ENCODE measurements at regions not wholly inside any gene's neighbourhood (a gene's known extent, or its start where the extent isn't known, plus 50 kb on each side); places are given as distances from the start of the nearest gene placed in this dataset.
"Not testable (repeated sequence)": the region's sequence is repeated elsewhere in the genome, so short reads cannot be mapped to it uniquely, and the experiment has no call there.

GRCh38 chr3:66629150-66629981, 128.5 kb upstream of the LRIG1 start:
- no peak overlapping the region for H3K4me3 ChIP-seq (ENCODE audit: low read length in 2 of 2)
- H3K4me1 ChIP-seq (ENCODE audit: control insufficient read depth in 2 of 2, insufficient read depth in 2 of 2, low read length in 2 of 2): peaks cover 0 to 2% of the 10 kb centered on the region in 2 donors
- H3K36me3 ChIP-seq (ENCODE audit: control insufficient read depth in 2 of 2, insufficient read depth in 2 of 2, low read length in 2 of 2): no peaks in the 10 kb centered on the region
- no peaks in the 10 kb centered on the region for H3K27me3 ChIP-seq (ENCODE audit: control insufficient read depth in 2 of 2, insufficient read depth in 2 of 2, low read length in 2 of 2)
- no peaks in the 10 kb centered on the region for H3K9me3 ChIP-seq (ENCODE audit: control insufficient read depth in 2 of 2, low read length in 2 of 2)
- no peak overlapping the region for H3K9ac ChIP-seq (ENCODE audit: low read depth in 1 of 2, low read length in 2 of 2)
- no peak overlapping the region for H3K27ac ChIP-seq (ENCODE audit: low read depth in 2 of 2, low read length in 2 of 2)

- Histone ChIP-seq H3K27ac (ENCODE audit: low read depth in 2 of 2, low read length in 2 of 2) (no peak overlapping the region), H3K9ac (ENCODE audit: low read depth in 1 of 2, low read length in 2 of 2) (no peak overlapping the region), H3K4me3 (ENCODE audit: low read length in 2 of 2) (no peak overlapping the region), H3K4me1 (ENCODE audit: control insufficient read depth in 2 of 2, insufficient read depth in 2 of 2, low read length in 2 of 2) (peaks cover 0 to 2% of the 10 kb centered on the region in 2 donors), H3K9me3 (ENCODE audit: control insufficient read depth in 2 of 2, low read length in 2 of 2) (no peaks in the 10 kb centered on the region), H3K27me3 (ENCODE audit: control insufficient read depth in 2 of 2, insufficient read depth in 2 of 2, low read length in 2 of 2) (no peaks in the 10 kb centered on the region), H3K36me3 (ENCODE audit: control insufficient read depth in 2 of 2, insufficient read depth in 2 of 2, low read length in 2 of 2) (no peaks in the 10 kb centered on the region)
These were observed 129.2 kb upstream of the LRIG1 start for GRCh38 chr3:66629982-66630368.

- no peaks in the 10 kb centered on the region for H3K27me3 ChIP-seq (ENCODE audit: control insufficient read depth in 2 of 2, insufficient read depth in 2 of 2, low read length in 2 of 2)
- no peaks in the 10 kb centered on the region for H3K9me3 ChIP-seq (ENCODE audit: control insufficient read depth in 2 of 2, low read length in 2 of 2)
- no peak overlapping the region for H3K27ac ChIP-seq (ENCODE audit: low read depth in 2 of 2, low read length in 2 of 2)
- no peak overlapping the region for H3K9ac ChIP-seq (ENCODE audit: low read depth in 1 of 2, low read length in 2 of 2)
- no peaks in the 10 kb centered on the region for H3K4me1 ChIP-seq (ENCODE audit: control insufficient read depth in 2 of 2, insufficient read depth in 2 of 2, low read length in 2 of 2)
- no peak overlapping the region for H3K4me3 ChIP-seq (ENCODE audit: low read length in 2 of 2)
- no peaks in the 10 kb centered on the region for H3K36me3 ChIP-seq (ENCODE audit: control insufficient read depth in 2 of 2, insufficient read depth in 2 of 2, low read length in 2 of 2)
These were observed 132.9 kb upstream of the LRIG1 start for GRCh38 chr3:66633402-66634381.

- H3K27me3 ChIP-seq (ENCODE audit: control insufficient read depth in 2 of 2, insufficient read depth in 2 of 2, low read length in 2 of 2): no peaks in the 10 kb centered on the region
These were observed 137.9 kb upstream of the LRIG1 start for GRCh38 chr3:66638717-66639116.

GRCh38 chr3:66639809-66640356, 139.1 kb upstream of the LRIG1 start:
- H3K4me1 ChIP-seq (ENCODE audit: control insufficient read depth in 2 of 2, insufficient read depth in 2 of 2, low read length in 2 of 2): peaks cover 0 to 8% of the 10 kb centered on the region in 2 donors
- H3K4me3 ChIP-seq (ENCODE audit: low read length in 2 of 2): no peak overlapping the region
- no peaks in the 10 kb centered on the region for H3K9me3 ChIP-seq (ENCODE audit: control insufficient read depth in 2 of 2, low read length in 2 of 2)
- no peak overlapping the region for H3K27ac ChIP-seq (ENCODE audit: low read depth in 2 of 2, low read length in 2 of 2)
- H3K9ac ChIP-seq (ENCODE audit: low read depth in 1 of 2, low read length in 2 of 2): no peak overlapping the region
- no peaks in the 10 kb centered on the region for H3K36me3 ChIP-seq (ENCODE audit: control insufficient read depth in 2 of 2, insufficient read depth in 2 of 2, low read length in 2 of 2)
- H3K27me3 ChIP-seq (ENCODE audit: control insufficient read depth in 2 of 2, insufficient read depth in 2 of 2, low read length in 2 of 2): no peaks in the 10 kb centered on the region

More at GRCh38 chr3:66638717-66639116, 137.9 kb upstream of the LRIG1 start:
- Histone ChIP-seq H3K4me1 (ENCODE audit: control insufficient read depth in 2 of 2, insufficient read depth in 2 of 2, low read length in 2 of 2) (peaks cover 0 to 8% of the 10 kb centered on the region in 2 donors), H3K36me3 (ENCODE audit: control insufficient read depth in 2 of 2, insufficient read depth in 2 of 2, low read length in 2 of 2) (no peaks in the 10 kb centered on the region), H3K9me3 (ENCODE audit: control insufficient read depth in 2 of 2, low read length in 2 of 2) (no peaks in the 10 kb centered on the region), H3K27ac (ENCODE audit: low read depth in 2 of 2, low read length in 2 of 2) (no peak overlapping the region), H3K9ac (ENCODE audit: low read depth in 1 of 2, low read length in 2 of 2) (no peak overlapping the region), H3K4me3 (ENCODE audit: low read length in 2 of 2) (no peak overlapping the region)

- Histone ChIP-seq H3K4me3 (ENCODE audit: low read length in 2 of 2) (no peak overlapping the region), H3K4me1 (ENCODE audit: control insufficient read depth in 2 of 2, insufficient read depth in 2 of 2, low read length in 2 of 2) (peaks cover 0 to 8% of the 10 kb centered on the region in 2 donors), H3K9me3 (ENCODE audit: control insufficient read depth in 2 of 2, low read length in 2 of 2) (no peaks in the 10 kb centered on the region), H3K9ac (ENCODE audit: low read depth in 1 of 2, low read length in 2 of 2) (no peak overlapping the region), H3K27ac (ENCODE audit: low read depth in 2 of 2, low read length in 2 of 2) (no peak overlapping the region), H3K36me3 (ENCODE audit: control insufficient read depth in 2 of 2, insufficient read depth in 2 of 2, low read length in 2 of 2) (no peaks in the 10 kb centered on the region), H3K27me3 (ENCODE audit: control insufficient read depth in 2 of 2, insufficient read depth in 2 of 2, low read length in 2 of 2) (no peaks in the 10 kb centered on the region)
These were observed 141.2 kb upstream of the LRIG1 start for GRCh38 chr3:66642019-66642418.

- H3K36me3 ChIP-seq (ENCODE audit: control insufficient read depth in 2 of 2, insufficient read depth in 2 of 2, low read length in 2 of 2): no peaks in the 10 kb centered on the region
- no peaks in the 10 kb centered on the region for H3K27me3 ChIP-seq (ENCODE audit: control insufficient read depth in 2 of 2, insufficient read depth in 2 of 2, low read length in 2 of 2)
- H3K27ac ChIP-seq (ENCODE audit: low read depth in 2 of 2, low read length in 2 of 2): no peak overlapping the region
- no peak overlapping the region for H3K9ac ChIP-seq (ENCODE audit: low read depth in 1 of 2, low read length in 2 of 2)
- H3K4me1 ChIP-seq (ENCODE audit: control insufficient read depth in 2 of 2, insufficient read depth in 2 of 2, low read length in 2 of 2): peaks cover 0 to 8% of the 10 kb centered on the region in 2 donors
- no peaks in the 10 kb centered on the region for H3K9me3 ChIP-seq (ENCODE audit: control insufficient read depth in 2 of 2, low read length in 2 of 2)
- no peak overlapping the region for H3K4me3 ChIP-seq (ENCODE audit: low read length in 2 of 2)
These were observed 141.7 kb upstream of the LRIG1 start for GRCh38 chr3:66642484-66642883.

- H3K4me3 ChIP-seq (ENCODE audit: low read length in 2 of 2): no peak overlapping the region
- no peaks in the 10 kb centered on the region for H3K9me3 ChIP-seq (ENCODE audit: control insufficient read depth in 2 of 2, low read length in 2 of 2)
- no peaks in the 10 kb centered on the region for H3K36me3 ChIP-seq (ENCODE audit: control insufficient read depth in 2 of 2, insufficient read depth in 2 of 2, low read length in 2 of 2)
- no peaks in the 10 kb centered on the region for H3K27me3 ChIP-seq (ENCODE audit: control insufficient read depth in 2 of 2, insufficient read depth in 2 of 2, low read length in 2 of 2)
- H3K27ac ChIP-seq (ENCODE audit: low read depth in 2 of 2, low read length in 2 of 2): no peak overlapping the region
- no peak overlapping the region for H3K9ac ChIP-seq (ENCODE audit: low read depth in 1 of 2, low read length in 2 of 2)
- H3K4me1 ChIP-seq (ENCODE audit: control insufficient read depth in 2 of 2, insufficient read depth in 2 of 2, low read length in 2 of 2): peaks cover 0 to 8% of the 10 kb centered on the region in 2 donors
These were observed 143.7 kb upstream of the LRIG1 start for GRCh38 chr3:66644549-66644948.

- Histone ChIP-seq H3K9me3 (ENCODE audit: control insufficient read depth in 2 of 2, low read length in 2 of 2) (no peaks in the 10 kb centered on the region), H3K36me3 (ENCODE audit: control insufficient read depth in 2 of 2, insufficient read depth in 2 of 2, low read length in 2 of 2) (no peaks in the 10 kb centered on the region), H3K9ac (ENCODE audit: low read depth in 1 of 2, low read length in 2 of 2) (no peak overlapping the region), H3K4me3 (ENCODE audit: low read length in 2 of 2) (no peak overlapping the region), H3K27ac (ENCODE audit: low read depth in 2 of 2, low read length in 2 of 2) (no peak overlapping the region), H3K4me1 (ENCODE audit: control insufficient read depth in 2 of 2, insufficient read depth in 2 of 2, low read length in 2 of 2) (no peaks in the 10 kb centered on the region), H3K27me3 (ENCODE audit: control insufficient read depth in 2 of 2, insufficient read depth in 2 of 2, low read length in 2 of 2) (no peaks in the 10 kb centered on the region)
These were observed 148.2 kb upstream of the LRIG1 start for GRCh38 chr3:66648975-66649374.

- not testable (repeated sequence) for H3K27ac ChIP-seq (ENCODE audit: low read depth in 2 of 2, low read length in 2 of 2); H3K27me3 ChIP-seq (ENCODE audit: control insufficient read depth in 2 of 2, insufficient read depth in 2 of 2, low read length in 2 of 2); H3K4me1 ChIP-seq (ENCODE audit: control insufficient read depth in 2 of 2, insufficient read depth in 2 of 2, low read length in 2 of 2); H3K9ac ChIP-seq (ENCODE audit: low read depth in 1 of 2, low read length in 2 of 2); H3K9me3 ChIP-seq (ENCODE audit: control insufficient read depth in 2 of 2, low read length in 2 of 2); H3K36me3 ChIP-seq (ENCODE audit: control insufficient read depth in 2 of 2, insufficient read depth in 2 of 2, low read length in 2 of 2); H3K4me3 ChIP-seq (ENCODE audit: low read length in 2 of 2)
These were observed 150.7 kb upstream of the LRIG1 start for GRCh38 chr3:66651520-66651919.
